Hematopoietic multipotent progenitor cell treated with erythropoietin and hydrocortisone succinate and interleukin-3 and kit ligand, for 6 days (in vitro differentiated cells): ENCODE measurements at regions not wholly inside any gene's neighbourhood (a gene's known extent, or its start where the extent isn't known, plus 50 kb on each side); places are given as distances from the start of the nearest gene placed in this dataset.
A peak's percentile ranks its signal among the peaks of the same experiment; 100 is the strongest.

Experiments used
- DNase-seq: peaks from one replicate; pipeline ENCODE4 v3.0.0-alpha.2; 2015

DNA sequence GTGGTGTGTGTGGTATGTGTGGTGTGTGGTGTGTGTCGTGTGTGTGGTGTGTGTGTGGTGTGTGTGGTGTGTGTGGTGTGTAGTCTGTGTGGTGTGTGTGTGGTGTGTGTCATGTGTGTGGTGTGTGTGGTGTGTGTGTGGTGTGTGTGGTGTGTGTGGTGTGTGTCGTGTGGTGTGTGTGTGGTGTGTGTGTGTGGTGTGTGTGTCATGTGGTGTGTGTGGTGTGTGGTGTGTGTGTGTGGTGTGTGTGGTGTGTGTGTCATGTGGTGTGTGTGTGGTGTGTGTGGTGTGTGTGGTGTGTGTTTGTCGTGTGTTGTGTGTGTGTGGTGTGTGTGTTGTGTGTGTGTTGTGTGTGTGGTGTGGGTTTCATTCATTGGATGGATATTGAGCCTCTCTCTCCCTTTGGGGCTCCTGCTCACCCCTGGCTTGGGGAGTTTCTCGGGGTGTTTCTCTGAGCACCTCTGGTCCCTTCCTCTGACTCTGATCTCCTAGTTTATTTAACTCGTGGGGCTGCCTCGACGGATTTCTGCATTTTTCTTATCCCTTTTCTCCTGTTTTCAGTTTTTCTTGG lies 145.8 kb downstream of the DNAJB6 start:
- peak; percentile 12 for DNase-seq

DNA sequence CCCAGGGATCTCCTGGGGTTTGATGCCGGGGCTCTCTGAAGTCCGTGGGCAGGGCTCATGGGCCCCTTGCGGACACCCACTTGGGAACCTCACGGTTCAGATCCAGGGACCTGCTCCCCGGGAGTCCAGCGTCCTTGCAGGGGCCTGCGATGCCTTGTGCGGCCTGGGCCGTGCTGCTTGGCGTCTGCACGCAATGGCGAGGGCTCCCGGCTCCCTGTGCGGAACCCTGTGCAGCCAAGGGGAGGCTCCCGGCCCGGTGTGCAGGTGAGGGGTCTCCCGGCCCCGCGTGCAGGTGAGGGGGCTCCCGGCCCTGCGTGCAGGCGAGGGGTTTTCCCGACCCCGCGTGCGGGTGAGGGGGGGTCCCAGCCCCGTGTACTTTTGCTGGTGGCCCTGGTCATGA lies 146.7 kb downstream of the DNAJB6 start:
- DNase-seq = no peak

DNA sequence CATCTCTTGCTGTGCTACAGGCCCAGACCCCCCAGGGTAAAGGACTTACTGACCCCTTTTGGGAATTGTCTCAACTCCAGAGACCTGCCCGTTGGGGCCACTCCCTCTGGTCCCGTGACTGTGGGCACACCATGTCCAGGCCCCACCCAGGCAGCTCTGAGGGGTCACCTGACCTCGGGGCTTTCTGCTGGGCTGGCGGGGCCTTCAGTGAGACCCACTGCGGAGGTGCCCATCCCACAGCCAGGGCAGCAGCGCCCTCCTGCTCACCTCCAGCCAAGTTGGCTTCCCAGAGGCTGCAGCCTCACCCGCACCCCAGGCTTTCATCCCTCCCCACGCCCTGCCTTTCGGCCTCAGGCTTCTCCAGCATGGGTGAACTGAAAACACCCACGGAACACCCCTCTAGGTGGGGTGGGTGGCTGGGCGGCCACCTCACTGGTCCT lies 147.2 kb downstream of the DNAJB6 start:
- no peak for DNase-seq

DNA sequence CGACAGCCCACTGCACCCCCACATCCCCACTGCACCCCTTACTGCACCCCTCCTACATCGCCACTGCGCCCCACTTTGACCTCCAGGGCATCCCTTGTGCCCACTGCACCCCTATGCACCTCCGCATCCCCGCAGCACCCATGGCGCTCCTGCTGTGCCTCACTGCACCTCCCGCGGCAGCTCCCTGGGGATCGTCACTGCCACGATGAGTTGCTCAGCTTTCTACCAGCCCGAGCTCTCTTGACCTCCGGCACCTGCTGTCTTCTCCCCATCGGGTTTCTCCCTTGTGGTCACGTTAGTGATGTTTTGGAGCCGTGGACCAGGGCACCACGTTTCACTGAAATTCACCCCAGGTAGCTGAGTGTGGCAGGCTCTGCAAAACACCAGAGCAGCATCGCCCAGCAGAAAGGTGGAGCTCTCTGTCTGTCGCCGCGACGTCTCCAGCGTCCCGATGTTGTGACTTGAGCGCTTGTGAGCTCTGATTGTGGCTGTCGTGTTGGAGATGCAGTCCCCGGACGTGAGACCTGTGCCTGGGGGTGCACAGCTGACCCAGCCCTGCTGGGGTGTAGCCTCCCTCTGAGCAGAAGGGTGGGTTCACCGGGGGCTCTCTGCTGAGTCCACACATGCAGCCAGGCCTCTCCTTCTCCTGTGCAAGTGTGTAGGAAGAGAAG lies 147.7 kb downstream of the DNAJB6 start:
- DNase-seq = no peak

DNA sequence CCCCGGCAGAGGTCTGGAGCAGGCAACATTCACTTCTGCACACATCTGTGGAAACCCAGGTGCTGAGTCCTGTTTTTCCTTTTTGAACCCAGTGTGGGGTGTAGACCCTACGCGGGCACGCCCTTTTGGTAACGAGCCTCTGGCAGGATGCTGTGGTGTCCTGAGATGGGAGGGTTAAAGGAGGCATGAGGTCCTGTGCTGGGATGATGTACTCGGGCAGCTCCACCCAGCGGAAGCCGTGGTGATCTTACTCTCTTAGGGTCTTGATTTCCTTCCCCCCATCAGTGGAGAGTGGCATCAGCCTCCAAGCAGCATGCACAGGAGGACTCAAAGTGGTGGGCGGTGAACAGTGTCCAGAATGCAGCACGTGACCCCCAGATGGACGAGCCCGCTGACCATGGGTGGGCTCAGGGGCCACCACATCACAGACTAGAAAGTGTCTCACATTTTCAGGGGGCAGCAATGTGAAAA lies 148.6 kb downstream of the DNAJB6 start:
- DNase-seq = no peak

DNA sequence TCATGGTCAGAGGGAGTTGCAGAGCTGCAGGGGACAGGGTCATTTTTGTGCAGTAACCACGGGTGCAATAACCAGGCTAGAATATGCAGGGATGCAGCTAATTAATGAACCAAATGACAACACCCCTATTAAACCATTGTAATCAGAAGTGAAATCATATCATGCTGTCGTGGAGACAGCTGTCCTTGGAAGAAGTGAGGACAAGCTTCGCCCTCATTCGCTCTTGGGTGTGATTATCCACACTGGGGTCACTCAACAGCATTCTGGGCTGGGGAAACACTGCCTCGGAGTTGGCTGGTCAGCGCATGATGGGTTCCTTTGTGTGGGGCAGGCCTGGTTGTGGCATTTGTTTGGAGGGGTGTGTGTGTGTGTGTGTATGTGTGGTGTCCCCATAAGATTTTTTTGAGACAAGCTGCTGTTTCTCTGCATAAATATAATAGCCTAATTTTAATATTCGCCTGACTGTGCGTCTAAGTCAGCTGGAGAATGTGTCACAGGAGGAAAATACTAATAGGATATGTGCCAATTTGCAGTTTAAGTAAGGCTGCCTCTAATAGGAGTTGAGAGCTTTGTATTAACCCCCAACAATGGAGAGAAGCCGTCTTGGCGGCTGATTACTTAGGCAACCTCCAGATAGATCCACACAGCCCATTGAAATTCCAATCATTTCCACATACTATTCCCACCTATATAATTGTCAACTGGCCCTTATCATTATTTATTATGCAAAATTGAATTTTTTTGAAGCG lies 149.4 kb downstream of the DNAJB6 start:
- DNase-seq = no peak

DNA sequence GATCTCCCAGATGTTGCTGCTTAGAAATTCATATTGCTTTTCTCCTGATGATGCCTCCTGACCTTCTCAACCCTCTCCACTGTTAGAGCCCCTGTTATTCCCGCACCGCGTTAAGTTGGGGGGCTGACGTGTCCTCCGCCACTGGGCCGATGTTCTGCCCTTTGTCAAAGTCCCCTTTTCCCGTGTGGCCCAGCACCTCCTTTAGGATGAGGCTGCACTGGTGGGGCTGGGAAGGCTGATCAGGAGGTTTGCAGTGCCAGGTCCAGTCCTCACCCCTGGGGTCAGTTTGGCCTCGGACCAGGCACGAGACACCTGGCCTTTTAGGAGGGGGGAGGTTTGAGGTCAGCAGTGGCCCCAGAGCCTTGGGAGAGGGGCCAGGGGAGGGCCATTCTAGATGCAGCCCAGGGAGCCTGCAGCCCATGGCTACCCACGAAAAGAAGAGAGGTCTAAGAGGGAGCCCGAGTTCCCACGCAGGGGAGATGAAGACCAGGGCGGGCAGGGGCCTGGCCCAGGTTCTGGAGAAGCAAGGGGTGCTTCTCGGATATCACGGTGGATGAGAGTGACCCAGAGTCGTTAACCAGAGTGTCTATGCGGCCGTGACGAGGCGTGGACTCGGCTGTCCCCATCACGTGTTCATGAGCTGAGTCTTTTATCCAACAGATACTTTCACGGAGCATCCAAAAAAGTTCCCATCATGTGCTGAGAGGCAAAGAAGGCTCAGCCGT lies 150.4 kb downstream of the DNAJB6 start:
- no peak for DNase-seq

DNA sequence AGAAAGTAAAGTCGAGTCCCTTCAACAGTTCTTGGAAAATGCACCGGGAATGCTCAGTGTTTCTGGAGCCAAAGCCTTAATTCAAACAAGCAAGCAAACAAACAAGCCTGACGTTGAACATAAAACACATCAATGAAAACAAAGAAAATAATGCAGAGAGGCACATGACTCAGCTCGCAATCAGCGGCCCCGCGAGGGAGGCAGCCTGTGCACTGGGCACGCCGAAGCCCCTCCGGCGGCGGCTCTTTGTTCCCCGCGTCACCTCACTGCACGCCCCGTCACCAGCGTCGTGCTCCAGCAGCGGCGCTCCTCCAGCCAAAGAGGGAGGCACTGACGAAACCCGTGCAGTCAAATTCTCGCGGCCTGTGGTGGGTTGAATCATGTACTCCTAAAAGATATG lies 151.5 kb downstream of the DNAJB6 start:
- DNase-seq = no peak

DNA sequence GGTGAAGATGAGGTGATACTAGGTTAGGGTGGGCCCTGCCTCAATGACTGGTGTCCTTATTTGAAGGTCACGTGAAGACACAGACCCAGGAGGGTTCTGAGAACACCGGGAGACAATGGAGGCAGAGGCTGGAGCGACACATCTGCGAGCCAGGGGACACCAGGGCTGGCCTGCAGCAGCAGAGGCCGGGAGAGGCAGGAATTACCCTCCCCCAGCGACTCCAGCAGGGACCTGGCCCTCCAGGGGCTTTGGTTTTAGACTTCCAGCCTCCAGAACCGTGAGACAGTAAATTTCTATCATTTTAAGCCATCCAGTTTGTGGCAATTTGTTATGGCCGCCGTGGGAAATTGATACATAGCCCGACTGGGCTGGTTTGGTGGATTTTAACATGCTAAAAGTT lies 152.2 kb downstream of the DNAJB6 start:
- no peak for DNase-seq
